Chondrocyte (in vitro differentiated cells): ENCODE measurements at regions not wholly inside any gene's neighbourhood (a gene's known extent, or its start where the extent isn't known, plus 50 kb on each side); places are given as distances from the start of the nearest gene placed in this dataset.

Source experiments
- DNase-seq: peaks from one replicate; pipeline ENCODE4 v3.0.0; 2021; ENCODE audit warnings: mixed read lengths, low spot score
- H3K27ac Mint-ChIP-seq: one replicate; pipeline ENCODE4 v1.8.0; 2021; ENCODE audit warnings: mild to moderate bottlenecking, moderate library complexity, mixed read lengths; ENCODE audit not compliant: unreplicated experiment
- H3K27me3 Mint-ChIP-seq: 2 replicates; pipeline ENCODE4 v1.8.0; 2021; ENCODE audit warnings: low read depth, mixed read lengths
- H3K36me3 Mint-ChIP-seq: 2 replicates; pipeline ENCODE4 v1.8.0; 2021; ENCODE audit warnings: low read depth, mixed read lengths
- H3K4me1 Mint-ChIP-seq: 2 replicates; pipeline ENCODE4 v1.8.0; 2021; ENCODE audit warnings: low read depth, mild to moderate bottlenecking, mixed read lengths
- H3K4me3 Mint-ChIP-seq: one replicate; pipeline ENCODE4 v1.8.0; 2021; ENCODE audit warnings: mild to moderate bottlenecking, moderate library complexity, mixed read lengths; ENCODE audit not compliant: unreplicated experiment
- H3K9me3 Mint-ChIP-seq: 2 replicates; pipeline ENCODE4 v1.8.0; 2021; ENCODE audit warnings: low read depth, mixed read lengths
- CTCF ChIP-seq: fragments of 200-600 bp; sonication (generic); IDR thresholded peaks from 2 replicates; pipeline ENCODE4 v1.5.0; 2021; ENCODE audit warnings: antibody characterized with exemption, mild to moderate bottlenecking, moderate library complexity

GRCh38 chr5:61625681-61626621 lies 293.9 kb downstream of the ZSWIM6 start:
- TF ChIP-seq CTCF, result peak; percentile 7
- DNase-seq, result no peak
- H3K27ac Mint-ChIP-seq, result no peak overlapping the region
- peaks cover 9% of the 10 kb centered on the region for H3K4me1 Mint-ChIP-seq
- H3K27me3 Mint-ChIP-seq, result no peaks in the 10 kb centered on the region
- peaks cover 2% of the 10 kb centered on the region for H3K36me3 Mint-ChIP-seq
- peak overlapping the region; percentile 64 for H3K4me3 Mint-ChIP-seq
- H3K9me3 Mint-ChIP-seq, result peaks cover 2% of the 10 kb centered on the region

- no peak for DNase-seq
- Mint-ChIP-seq H3K4me1 (peaks cover 17% of the 10 kb centered on the region), H3K36me3 (peaks cover 2% of the 10 kb centered on the region), H3K27me3 (no peaks in the 10 kb centered on the region), H3K27ac (no peak overlapping the region), H3K9me3 (peaks cover 2% of the 10 kb centered on the region), H3K4me3 (no peak overlapping the region)
- no peak for TF ChIP-seq CTCF
Observed at GRCh38 chr5:61626639-61627282, 294.7 kb downstream of the ZSWIM6 start.

- no peak for DNase-seq
- Mint-ChIP-seq H3K4me3 (no peak overlapping the region), H3K36me3 (peaks cover 2% of the 10 kb centered on the region), H3K4me1 (peaks cover 22% of the 10 kb centered on the region), H3K27me3 (no peaks in the 10 kb centered on the region), H3K9me3 (peaks cover 2% of the 10 kb centered on the region), H3K27ac (no peak overlapping the region)
- no peak for TF ChIP-seq CTCF
Observed at GRCh38 chr5:61627531-61627930, 295.5 kb downstream of the ZSWIM6 start.

- Mint-ChIP-seq H3K36me3 (peaks cover 2% of the 10 kb centered on the region), H3K4me3 (no peak overlapping the region), H3K9me3 (peaks cover 2% of the 10 kb centered on the region), H3K4me1 (peaks cover 24% of the 10 kb centered on the region), H3K27me3 (no peaks in the 10 kb centered on the region), H3K27ac (no peak overlapping the region)
- TF ChIP-seq CTCF, result no peak
- no peak for DNase-seq
Observed at GRCh38 chr5:61630908-61631307, 298.9 kb downstream of the ZSWIM6 start.

GRCh38 chr5:61631438-61631941 lies 299.4 kb downstream of the ZSWIM6 start:
- peaks cover 2% of the 10 kb centered on the region for H3K9me3 Mint-ChIP-seq
- H3K4me3 Mint-ChIP-seq, result peak overlapping the region; percentile 51
- no peak for TF ChIP-seq CTCF
- H3K27me3 Mint-ChIP-seq, result no peaks in the 10 kb centered on the region
- peak overlapping the region; percentile 64 for H3K27ac Mint-ChIP-seq
- peaks cover 27% of the 10 kb centered on the region for H3K4me1 Mint-ChIP-seq
- no peak for DNase-seq
- peaks cover 2% of the 10 kb centered on the region for H3K36me3 Mint-ChIP-seq
